B cell (primary cell): ENCODE measurements at regions not wholly inside any gene's neighbourhood (a gene's known extent, or its start where the extent isn't known, plus 50 kb on each side); places are given as distances from the start of the nearest gene placed in this dataset.

Experiments used
- ATAC-seq: fragments of 200-7000 bp; cut with Tn5 transposase; one replicate; pipeline ENCODE4 v1.10.0; 2021; ENCODE audit warnings: low read depth, mild to moderate bottlenecking, moderate number of reproducible peaks, moderate library complexity
- CTCF ChIA-PET: fragments of 350-600 bp; sonication (Branson Sonifier 250); formaldehyde crosslinking; loops from one replicate; lab custom pipeline; 2021; ENCODE audit warnings: antibody characterized with exemption, inconsistent platforms; lab: Charles Lee
- POLR2A ChIA-PET: fragments of 350-600 bp; sonication (Branson Sonifier 250); formaldehyde crosslinking; loops from one replicate; lab custom pipeline; 2021; ENCODE audit warnings: antibody characterized with exemption; lab: Charles Lee
- DNase-seq: peaks from one replicate; pipeline ENCODE4 v3.0.0; 2013
- H2AFZ ChIP-seq: 2 replicates; pipeline ENCODE4 v1.6.1; 2012; ENCODE audit warnings: mild to moderate bottlenecking, low read depth, low read length; ENCODE audit not compliant: insufficient read depth, poor library complexity, severe bottlenecking
- H3K27ac ChIP-seq, 2 donors: 1 replicate in 1 of 2; 2 replicates in 1 of 2; pipeline ENCODE4 v1.5.1; 2012 to 2013; ENCODE audit warnings: low read length in 2 of 2, mild to moderate bottlenecking in 2 of 2, moderate library complexity in 1 of 2
- H3K27me3 ChIP-seq, 4 experiments: fragments of 200-600 bp in 1 of 4; sonication (generic) in 1 of 4; replicated peaks in 1 of 4; 1 replicate in 2 of 4; 2 replicates in 2 of 4; pipeline versions ENCODE4 v1.6.1 to v1.7.0; 2013 to 2016; ENCODE audit warnings: low read length in 3 of 4, mild to moderate bottlenecking in 2 of 4, mixed read lengths in 1 of 4, moderate library complexity in 1 of 4; ENCODE audit not compliant: insufficient read depth in 4 of 4, control insufficient read depth in 3 of 4; ENCODE audit errors: control extremely low read depth in 1 of 4
- H3K36me3 ChIP-seq, 2 experiments: replicated peaks in 1 of 2; 1 replicate in 1 of 2; 2 replicates in 1 of 2; pipeline versions ENCODE4 v1.6.1 to v1.7.1; 2013; ENCODE audit warnings: low read length in 1 of 2; ENCODE audit not compliant: insufficient read depth in 2 of 2, control insufficient read depth in 1 of 2; ENCODE audit errors: control extremely low read depth in 1 of 2, extremely low read depth in 1 of 2
- H3K4me1 ChIP-seq, 2 donors: fragments of 200-600 bp in 1 of 2; sonication (generic) in 1 of 2; 1 replicate in 1 of 2; 2 replicates in 1 of 2; pipeline versions ENCODE4 v1.5.1 to v1.6.1; 2013 to 2017; ENCODE audit warnings: low read length in 2 of 2; ENCODE audit not compliant: control insufficient read depth in 2 of 2, insufficient read depth in 2 of 2
- H3K4me2 ChIP-seq: replicated peaks from 2 replicates; pipeline ENCODE3; 2012; ENCODE audit warnings: mild to moderate bottlenecking, low read depth, low read length; ENCODE audit not compliant: poor library complexity, severe bottlenecking
- H3K4me3 ChIP-seq, 5 experiments: fragments of 200-600 bp in 1 of 5; sonication (generic) in 1 of 5; 1 replicate in 3 of 5; 2 replicates in 2 of 5; pipeline versions ENCODE4 v1.5.1 to v1.7.0; 2011 to 2016; ENCODE audit warnings: low read length in 4 of 5, mild to moderate bottlenecking in 4 of 5, low read depth in 2 of 5, control low read depth in 1 of 5, moderate library complexity in 1 of 5; ENCODE audit not compliant: insufficient read depth in 1 of 5; ENCODE audit errors: control extremely low read depth in 1 of 5, extremely low read depth in 1 of 5
- H3K79me2 ChIP-seq: fragments of 200-600 bp; sonication (generic); one replicate; pipeline ENCODE4 v1.6.0; 2016; ENCODE audit warnings: low read length; ENCODE audit not compliant: control insufficient read depth, insufficient read depth
- H3K9ac ChIP-seq: fragments of 200-600 bp; sonication (generic); 2 replicates; pipeline ENCODE4 v1.6.1; 2017; ENCODE audit warnings: mild to moderate bottlenecking, low read length, moderate library complexity
- H3K9me3 ChIP-seq, 3 donors: one replicate each; pipeline versions ENCODE4 v1.6.1 to v1.7.1; 2013; ENCODE audit warnings: low read length in 2 of 3; ENCODE audit not compliant: control insufficient read depth in 2 of 3, insufficient read depth in 1 of 3; ENCODE audit errors: control extremely low read depth in 1 of 3
- H4K20me1 ChIP-seq: 2 replicates; pipeline ENCODE4 v1.6.0; 2012; ENCODE audit warnings: mild to moderate bottlenecking, low read length; ENCODE audit not compliant: insufficient read depth, control insufficient read depth, poor library complexity, severe bottlenecking
- H3K27ac Mint-ChIP-seq: one replicate; pipeline ENCODE4 v1.8.0; 2021; ENCODE audit warnings: mixed read lengths
- H3K27me3 Mint-ChIP-seq: one replicate; pipeline ENCODE4 v1.8.0; 2021; ENCODE audit warnings: mixed read lengths
- H3K4me1 Mint-ChIP-seq: one replicate; pipeline ENCODE4 v1.8.0; 2021; ENCODE audit warnings: mixed read lengths
- H3K4me3 Mint-ChIP-seq: one replicate; pipeline ENCODE4 v1.8.0; 2021; ENCODE audit warnings: mixed read lengths
- H3K9me3 Mint-ChIP-seq: one replicate; pipeline ENCODE4 v1.8.0; 2022; ENCODE audit warnings: mixed read lengths; ENCODE audit not compliant: insufficient read depth
- EZH2 ChIP-seq: IDR thresholded peaks from 2 replicates; pipeline ENCODE4 v1.6.1; 2012; ENCODE audit warnings: borderline replicate concordance, low read depth, mild to moderate bottlenecking, moderate library complexity, low read length; ENCODE audit not compliant: insufficient read depth, poor library complexity, severe bottlenecking
- WGBS: methylation state at CpG from one replicate; pipeline ENCODE4 v1.1.5; 2013; ENCODE audit warnings: missing lambda C conversion rate; ENCODE audit not compliant: insufficient coverage; 5-methylcytosine and 5-hydroxymethylcytosine counted together
- intact Hi-C: fragments of 100-400 bp; cut with micrococcal nuclease; formaldehyde crosslinking; loops from one replicate; pipeline ENCODE4 v1.10.0; 2022
- TF ChIP-seq, protein P1 (sequence below): fragments of 200-600 bp; IDR thresholded peaks from one replicate; pipeline ENCODE4 v1.8.0; 2022; ENCODE audit warnings: antibody characterized with exemption, mild to moderate bottlenecking

DNA sequence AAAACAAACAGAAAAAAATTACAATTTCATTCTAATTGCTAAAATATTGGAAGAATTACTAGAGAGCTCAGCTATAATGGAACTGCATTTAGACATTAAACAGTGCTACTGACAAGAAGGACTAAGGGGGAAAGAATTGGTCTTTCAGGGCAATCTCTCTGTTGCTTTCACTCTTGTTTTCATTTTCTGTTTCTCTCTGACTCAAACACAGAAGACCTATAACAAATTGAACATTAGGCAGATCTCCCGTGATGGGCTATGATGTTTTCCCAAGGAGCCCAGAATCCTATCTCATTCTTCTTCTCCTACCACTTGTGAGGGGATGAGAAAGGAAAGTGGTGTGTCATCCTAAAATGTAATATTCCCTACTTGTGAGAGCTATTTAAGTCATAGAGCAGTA is 358.0 kb upstream of the TGFBR2 start:
- Mint-ChIP-seq H3K9me3 (no peaks in the 10 kb centered on the region), H3K27ac (no peak overlapping the region), H3K27me3 (peaks cover 3% of the 10 kb centered on the region), H3K4me3 (no peak overlapping the region), H3K4me1 (no peaks in the 10 kb centered on the region)
- Histone ChIP-seq H2AFZ (peak overlapping the region; percentile 29), H3K9me3 (peaks cover 0 to 2% (median 0%) of the 10 kb centered on the region in 3 donors), H3K79me2 (no peaks in the 10 kb centered on the region), H3K27me3 (no peaks in the 10 kb centered on the region), H3K36me3 (no peaks in the 10 kb centered on the region), H4K20me1 (no peaks in the 10 kb centered on the region), H3K4me1 (peaks cover 0 to 4% of the 10 kb centered on the region in 2 donors), H3K27ac (no peak overlapping the region), H3K9ac (no peak overlapping the region), H3K4me3 (no peak overlapping the region), H3K4me2 (peak overlapping the region; percentile 9)
- no CpG with 5 or more reads among the region's 1 CpG for WGBS
- ChIA-PET CTCF (interaction anchor here (1.4 kb wide), 1 partner anchor 16 kb away, joined by 5 read pairs; no protein-coding TSS in a partner anchor), POLR2A (no interaction called here)
- peak; percentile 17 for DNase-seq
- TF ChIP-seq, protein P1, sequence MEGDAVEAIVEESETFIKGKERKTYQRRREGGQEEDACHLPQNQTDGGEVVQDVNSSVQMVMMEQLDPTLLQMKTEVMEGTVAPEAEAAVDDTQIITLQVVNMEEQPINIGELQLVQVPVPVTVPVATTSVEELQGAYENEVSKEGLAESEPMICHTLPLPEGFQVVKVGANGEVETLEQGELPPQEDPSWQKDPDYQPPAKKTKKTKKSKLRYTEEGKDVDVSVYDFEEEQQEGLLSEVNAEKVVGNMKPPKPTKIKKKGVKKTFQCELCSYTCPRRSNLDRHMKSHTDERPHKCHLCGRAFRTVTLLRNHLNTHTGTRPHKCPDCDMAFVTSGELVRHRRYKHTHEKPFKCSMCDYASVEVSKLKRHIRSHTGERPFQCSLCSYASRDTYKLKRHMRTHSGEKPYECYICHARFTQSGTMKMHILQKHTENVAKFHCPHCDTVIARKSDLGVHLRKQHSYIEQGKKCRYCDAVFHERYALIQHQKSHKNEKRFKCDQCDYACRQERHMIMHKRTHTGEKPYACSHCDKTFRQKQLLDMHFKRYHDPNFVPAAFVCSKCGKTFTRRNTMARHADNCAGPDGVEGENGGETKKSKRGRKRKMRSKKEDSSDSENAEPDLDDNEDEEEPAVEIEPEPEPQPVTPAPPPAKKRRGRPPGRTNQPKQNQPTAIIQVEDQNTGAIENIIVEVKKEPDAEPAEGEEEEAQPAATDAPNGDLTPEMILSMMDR: no peak
- no peak for TF ChIP-seq EZH2
- ATAC-seq: no peak
- intact Hi-C loops: no loop called here

DNA sequence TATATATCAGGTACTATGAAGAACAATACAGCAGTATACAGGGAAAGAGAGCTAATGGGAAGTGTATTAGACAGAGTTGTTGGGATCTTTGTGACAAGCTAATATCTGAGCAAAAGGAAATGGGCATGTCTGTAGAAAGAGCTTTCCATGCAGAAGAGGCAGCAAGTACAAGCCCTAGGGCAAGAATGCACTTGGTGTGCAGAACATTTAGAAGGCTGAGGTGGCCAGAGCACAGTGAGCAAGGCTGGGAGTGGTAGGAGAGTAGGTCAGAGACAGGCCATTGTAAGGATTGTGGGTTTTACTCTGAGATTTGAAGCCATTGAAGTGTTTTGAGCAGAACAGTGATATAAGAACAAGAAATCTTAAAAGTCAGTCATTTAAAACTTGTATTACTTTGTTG is 353.9 kb upstream of the TGFBR2 start:
- ATAC-seq: no peak
- Histone ChIP-seq H3K27me3 (no peaks in the 10 kb centered on the region), H3K4me1 (peaks cover 0 to 4% of the 10 kb centered on the region in 2 donors), H3K9me3 (no peaks in the 10 kb centered on the region), H3K4me3 (no peak overlapping the region), H3K79me2 (no peaks in the 10 kb centered on the region), H3K9ac (no peak overlapping the region), H3K4me2 (no peak overlapping the region), H3K36me3 (no peaks in the 10 kb centered on the region), H4K20me1 (no peaks in the 10 kb centered on the region), H3K27ac (no peak overlapping the region), H2AFZ (no peak overlapping the region)
- Mint-ChIP-seq H3K4me3 (no peak overlapping the region), H3K9me3 (no peaks in the 10 kb centered on the region), H3K27ac (no peak overlapping the region), H3K4me1 (no peaks in the 10 kb centered on the region), H3K27me3 (no peaks in the 10 kb centered on the region)
- TF ChIP-seq, protein P1: no peak
- no peak for TF ChIP-seq EZH2
- intact Hi-C loops: no loop called here
- no peak for DNase-seq
- POLR2A ChIA-PET: no interaction called here
- CTCF ChIA-PET: no interaction called here
